ENCODE measurements at regions not wholly inside any gene's neighbourhood (a gene's known extent, or its start where the extent isn't known, plus 50 kb on each side); places are given as distances from the start of the nearest gene placed in this dataset.
"Not testable (repeated sequence)": the region's sequence is repeated elsewhere in the genome, so short reads cannot be mapped to it uniquely, and the experiment has no call there.

- H3K4me1 ChIP-seq = no peaks in the 10 kb centered on the region
- TF ChIP-seq CTCF (IDR thresholded peaks at IDR 0.05) = no peak
- H3K27ac ChIP-seq = no peak overlapping the region
- no peaks in the 10 kb centered on the region for H3K27me3 ChIP-seq
- H3K36me3 ChIP-seq = no peaks in the 10 kb centered on the region
- DNase-seq = no peak
- intact Hi-C loops (cut with DNase I; ENCODE audit: low total_unique reads) = no loop called here
- no peaks in the 10 kb centered on the region for H3K9me3 ChIP-seq
- no peak overlapping the region for H3K4me3 ChIP-seq
These were observed 202.8 kb downstream of the DMRTA1 start for GRCh38 chr9:22649384-22649783.

- no peak overlapping the region for H3K27ac ChIP-seq
- intact Hi-C loops (cut with DNase I; ENCODE audit: low total_unique reads) = no loop called here
- no peak for DNase-seq
These were observed 203.5 kb downstream of the DMRTA1 start for GRCh38 chr9:22650145-22650544.

GRCh38 chr9:22650946-22651345 is 204.3 kb downstream of the DMRTA1 start:
- DNase-seq = no peak
- intact Hi-C loops (cut with DNase I; ENCODE audit: low total_unique reads) = no loop called here
- Histone ChIP-seq H3K4me3 (no peak overlapping the region), H3K9me3 (no peaks in the 10 kb centered on the region), H3K27me3 (no peaks in the 10 kb centered on the region), H3K36me3 (no peaks in the 10 kb centered on the region), H3K4me1 (no peaks in the 10 kb centered on the region), H3K27ac (no peak overlapping the region)
- no peak for TF ChIP-seq CTCF (IDR thresholded peaks at IDR 0.05)

More at GRCh38 chr9:22650145-22650544, 203.5 kb downstream of the DMRTA1 start:
- Histone ChIP-seq H3K4me1 (no peaks in the 10 kb centered on the region), H3K27me3 (no peaks in the 10 kb centered on the region), H3K4me3 (no peak overlapping the region), H3K36me3 (no peaks in the 10 kb centered on the region), H3K9me3 (no peaks in the 10 kb centered on the region)
- TF ChIP-seq CTCF (IDR thresholded peaks at IDR 0.05) = no peak

- intact Hi-C loops (cut with DNase I; ENCODE audit: low total_unique reads) = no loop called here
These were observed 208.2 kb downstream of the DMRTA1 start for GRCh38 chr9:22654833-22655232.

GRCh38 chr9:22657713-22658112 is 211.1 kb downstream of the DMRTA1 start:
- Histone ChIP-seq H3K9me3 (no peaks in the 10 kb centered on the region), H3K4me1 (no peaks in the 10 kb centered on the region), H3K4me3 (no peak overlapping the region), H3K27me3 (no peaks in the 10 kb centered on the region), H3K36me3 (no peaks in the 10 kb centered on the region), H3K27ac (no peak overlapping the region)
- intact Hi-C loops (cut with DNase I; ENCODE audit: low total_unique reads) = no loop called here
- DNase-seq = no peak
- no peak for TF ChIP-seq CTCF (IDR thresholded peaks at IDR 0.05)

More at GRCh38 chr9:22654833-22655232, 208.2 kb downstream of the DMRTA1 start:
- Histone ChIP-seq H3K4me3 (no peak overlapping the region), H3K36me3 (no peaks in the 10 kb centered on the region), H3K27me3 (no peaks in the 10 kb centered on the region), H3K9me3 (no peaks in the 10 kb centered on the region), H3K4me1 (no peaks in the 10 kb centered on the region), H3K27ac (no peak overlapping the region)
- DNase-seq = no peak
- TF ChIP-seq CTCF (IDR thresholded peaks at IDR 0.05) = no peak

GRCh38 chr9:22658484-22658883 is 211.9 kb downstream of the DMRTA1 start:
- H3K9me3 ChIP-seq; H3K36me3 ChIP-seq; intact Hi-C loops (cut with DNase I; ENCODE audit: low total_unique reads); H3K4me1 ChIP-seq; H3K4me3 ChIP-seq; DNase-seq; H3K27me3 ChIP-seq; H3K27ac ChIP-seq: not testable (repeated sequence)
